Osteoblast (primary cell): ENCODE measurements at regions not wholly inside any gene's neighbourhood (a gene's known extent, or its start where the extent isn't known, plus 50 kb on each side); places are given as distances from the start of the nearest gene placed in this dataset.

Experiments used
- DNase-seq: peaks from one replicate; pipeline ENCODE4 v3.0.0; 2011; ENCODE audit warnings: low spot score, mixed read lengths; ENCODE audit not compliant: insufficient read length; ENCODE audit errors: missing footprints
- H2AFZ ChIP-seq: 2 replicates; pipeline ENCODE4 v1.6.0; 2011; ENCODE audit warnings: mild to moderate bottlenecking, low read length
- H3K27ac ChIP-seq: 2 replicates; pipeline ENCODE4 v1.5.1; 2011; ENCODE audit warnings: mild to moderate bottlenecking, low read depth, low read length, moderate library complexity
- H3K27me3 ChIP-seq: 2 replicates; pipeline ENCODE4 v1.6.0; 2012; ENCODE audit warnings: mild to moderate bottlenecking, control low read depth, inconsistent platforms, low read length, moderate library complexity; ENCODE audit not compliant: insufficient read depth
- H3K36me3 ChIP-seq: 2 replicates; pipeline ENCODE4 v1.5.1; 2011; ENCODE audit warnings: mild to moderate bottlenecking, low read length, control low read depth, moderate library complexity; ENCODE audit not compliant: insufficient read depth
- H3K4me1 ChIP-seq: 2 replicates; pipeline ENCODE4 v1.5.1; 2011; ENCODE audit warnings: mild to moderate bottlenecking, low read length, control low read depth, moderate library complexity; ENCODE audit not compliant: insufficient read depth
- H3K4me2 ChIP-seq: 2 replicates; pipeline ENCODE4 v1.6.0; 2011; ENCODE audit warnings: mild to moderate bottlenecking, low read length; ENCODE audit not compliant: insufficient read depth
- H3K4me3 ChIP-seq: fragments of 200-600 bp; sonication (generic); 3 replicates; pipeline ENCODE4 v1.5.1; 2012; ENCODE audit warnings: mild to moderate bottlenecking, low read length, inconsistent platforms; ENCODE audit not compliant: insufficient read depth
- H3K79me2 ChIP-seq: 2 replicates; pipeline ENCODE4 v1.6.0; 2012; ENCODE audit warnings: mild to moderate bottlenecking, low read length, control low read depth, inconsistent platforms; ENCODE audit not compliant: insufficient read depth
- H3K9me3 ChIP-seq: 2 replicates; pipeline ENCODE4 v1.5.1; 2011; ENCODE audit warnings: low read depth, low read length, control low read depth
- H4K20me1 ChIP-seq: 2 replicates; pipeline ENCODE4 v1.6.0; 2012; ENCODE audit warnings: mild to moderate bottlenecking, low read length, control low read depth; ENCODE audit not compliant: insufficient read depth
- TF ChIP-seq, protein P1 (sequence below): IDR thresholded peaks from 2 replicates; pipeline ENCODE4 v1.5.1; 2011; ENCODE audit warnings: mild to moderate bottlenecking, low read depth, low read length, moderate library complexity; ENCODE audit errors: extremely low read depth

DNA sequence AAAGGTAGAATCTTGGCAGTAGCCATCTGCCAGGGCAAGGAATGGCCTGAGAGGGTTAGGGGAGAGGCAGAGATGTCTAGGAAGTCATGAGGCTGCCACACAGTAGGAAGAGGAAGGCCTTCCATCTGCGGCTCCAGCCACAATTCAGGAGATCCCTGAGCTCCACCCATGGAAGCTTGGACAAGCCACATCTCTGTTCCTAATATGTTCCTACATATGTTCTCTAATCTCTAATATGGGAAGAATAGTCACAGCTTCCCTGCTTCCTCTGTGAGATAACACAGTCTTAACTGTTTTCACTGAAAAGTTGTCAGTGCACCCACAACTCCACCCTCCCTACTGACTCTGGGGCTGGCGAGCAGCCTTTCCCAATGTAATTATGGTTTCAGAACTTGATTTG lies 109.5 kb downstream of the CDC7 start:
- H2AFZ ChIP-seq: peak overlapping the region; percentile 2

DNA sequence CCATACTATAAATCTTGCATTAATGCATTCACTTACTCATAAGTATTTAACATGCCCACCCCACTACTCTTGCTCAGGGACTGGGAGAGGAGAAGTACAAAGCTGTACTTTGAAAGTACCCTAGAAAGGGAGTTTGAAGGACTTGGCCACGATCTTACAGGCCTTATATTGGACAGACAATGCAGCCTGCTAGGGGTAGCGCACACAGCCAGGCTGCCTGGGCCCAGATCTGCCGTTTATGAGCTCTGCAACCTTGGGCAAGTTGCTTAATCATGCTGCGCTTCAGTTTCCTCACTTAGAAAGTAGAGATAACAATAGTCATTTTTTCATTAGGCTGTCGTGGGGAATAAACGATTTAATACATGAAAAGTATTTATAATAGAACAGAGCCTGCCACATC lies 110.1 kb downstream of the CDC7 start:
- H3K4me3 ChIP-seq: no peak overlapping the region
- H4K20me1 ChIP-seq: no peaks in the 10 kb centered on the region
- peak overlapping the region; percentile 2 for H2AFZ ChIP-seq
- DNase-seq: no peak
- no peak overlapping the region for H3K27ac ChIP-seq
- H3K27me3 ChIP-seq: no peaks in the 10 kb centered on the region
- no peaks in the 10 kb centered on the region for H3K36me3 ChIP-seq
- TF ChIP-seq, protein P1, sequence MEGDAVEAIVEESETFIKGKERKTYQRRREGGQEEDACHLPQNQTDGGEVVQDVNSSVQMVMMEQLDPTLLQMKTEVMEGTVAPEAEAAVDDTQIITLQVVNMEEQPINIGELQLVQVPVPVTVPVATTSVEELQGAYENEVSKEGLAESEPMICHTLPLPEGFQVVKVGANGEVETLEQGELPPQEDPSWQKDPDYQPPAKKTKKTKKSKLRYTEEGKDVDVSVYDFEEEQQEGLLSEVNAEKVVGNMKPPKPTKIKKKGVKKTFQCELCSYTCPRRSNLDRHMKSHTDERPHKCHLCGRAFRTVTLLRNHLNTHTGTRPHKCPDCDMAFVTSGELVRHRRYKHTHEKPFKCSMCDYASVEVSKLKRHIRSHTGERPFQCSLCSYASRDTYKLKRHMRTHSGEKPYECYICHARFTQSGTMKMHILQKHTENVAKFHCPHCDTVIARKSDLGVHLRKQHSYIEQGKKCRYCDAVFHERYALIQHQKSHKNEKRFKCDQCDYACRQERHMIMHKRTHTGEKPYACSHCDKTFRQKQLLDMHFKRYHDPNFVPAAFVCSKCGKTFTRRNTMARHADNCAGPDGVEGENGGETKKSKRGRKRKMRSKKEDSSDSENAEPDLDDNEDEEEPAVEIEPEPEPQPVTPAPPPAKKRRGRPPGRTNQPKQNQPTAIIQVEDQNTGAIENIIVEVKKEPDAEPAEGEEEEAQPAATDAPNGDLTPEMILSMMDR: no peak
- no peaks in the 10 kb centered on the region for H3K9me3 ChIP-seq
- H3K79me2 ChIP-seq: no peaks in the 10 kb centered on the region
- peaks cover 17% of the 10 kb centered on the region for H3K4me1 ChIP-seq
- H3K4me2 ChIP-seq: no peak overlapping the region

More for the DNA sequence above, 109.5 kb downstream of the CDC7 start:
- no peaks in the 10 kb centered on the region for H3K79me2 ChIP-seq
- H4K20me1 ChIP-seq: no peaks in the 10 kb centered on the region
- peaks cover 17% of the 10 kb centered on the region for H3K4me1 ChIP-seq
- no peak overlapping the region for H3K27ac ChIP-seq
- H3K36me3 ChIP-seq: no peaks in the 10 kb centered on the region
- H3K27me3 ChIP-seq: no peaks in the 10 kb centered on the region
- H3K9me3 ChIP-seq: no peaks in the 10 kb centered on the region
- TF ChIP-seq, protein P1: no peak
- no peak overlapping the region for H3K4me2 ChIP-seq
- no peak for DNase-seq
- no peak overlapping the region for H3K4me3 ChIP-seq

DNA sequence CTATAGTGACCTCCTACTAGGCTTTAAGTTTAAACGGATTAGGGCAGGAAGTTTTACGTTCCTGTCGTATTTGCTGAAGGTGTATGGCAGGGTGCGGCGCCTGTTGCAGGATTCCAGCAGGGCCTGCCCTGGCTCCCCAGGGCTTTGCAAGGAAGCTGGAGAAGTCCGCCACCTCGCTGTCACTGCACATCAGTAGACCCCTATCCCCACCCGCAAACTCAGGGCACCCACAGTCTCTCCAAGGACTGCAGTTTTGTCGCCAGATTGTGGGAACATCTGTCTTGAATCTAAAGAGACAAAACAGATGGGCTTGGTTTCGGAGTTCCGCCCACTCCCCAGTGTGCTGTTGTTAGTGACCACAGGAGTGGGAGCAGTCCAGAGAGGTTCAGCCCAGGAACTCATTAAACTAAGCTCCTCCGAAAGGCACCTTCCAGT lies 110.8 kb downstream of the CDC7 start:
- H3K4me2 ChIP-seq: no peak overlapping the region
- H2AFZ ChIP-seq: peak overlapping the region; percentile 26
- no peak overlapping the region for H3K27ac ChIP-seq
- no peak for DNase-seq
- TF ChIP-seq, protein P1: no peak
- H3K4me1 ChIP-seq: peaks cover 17% of the 10 kb centered on the region
- no peaks in the 10 kb centered on the region for H3K27me3 ChIP-seq
- H3K9me3 ChIP-seq: no peaks in the 10 kb centered on the region
- H3K4me3 ChIP-seq: no peak overlapping the region
- H4K20me1 ChIP-seq: no peaks in the 10 kb centered on the region
- H3K79me2 ChIP-seq: no peaks in the 10 kb centered on the region
- no peaks in the 10 kb centered on the region for H3K36me3 ChIP-seq

DNA sequence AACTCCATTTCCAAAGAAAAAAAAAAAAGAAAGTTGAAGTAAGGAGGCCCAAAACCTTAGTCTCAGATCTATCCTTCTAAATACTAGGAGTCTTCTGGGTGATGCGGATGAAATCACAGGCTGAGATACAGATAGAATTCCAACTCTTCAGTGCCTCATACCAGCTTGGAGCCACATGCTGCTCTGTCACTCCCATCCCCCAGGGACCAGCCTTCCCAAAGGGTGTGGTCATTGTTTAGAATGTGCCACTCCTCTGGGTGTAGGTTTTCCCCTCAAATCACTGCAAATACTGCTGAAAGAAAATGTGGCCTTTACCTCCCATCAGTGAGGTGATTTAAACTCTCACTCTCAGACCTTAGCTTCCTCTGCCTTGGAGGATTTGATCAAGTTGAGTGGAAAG lies 112.9 kb downstream of the CDC7 start:
- H2AFZ ChIP-seq: no peak overlapping the region
- no peak overlapping the region for H3K4me2 ChIP-seq
- no peak overlapping the region for H3K4me3 ChIP-seq
- DNase-seq: no peak
- no peaks in the 10 kb centered on the region for H3K36me3 ChIP-seq
- H3K4me1 ChIP-seq: peaks cover 17% of the 10 kb centered on the region
- TF ChIP-seq, protein P1: no peak
- no peaks in the 10 kb centered on the region for H4K20me1 ChIP-seq
- no peaks in the 10 kb centered on the region for H3K9me3 ChIP-seq
- H3K27me3 ChIP-seq: peaks cover 6% of the 10 kb centered on the region
- no peaks in the 10 kb centered on the region for H3K79me2 ChIP-seq
- no peak overlapping the region for H3K27ac ChIP-seq
